HCT116 (cell line): ENCODE measurements at regions not wholly inside any gene's neighbourhood (a gene's known extent, or its start where the extent isn't known, plus 50 kb on each side); places are given as distances from the start of the nearest gene placed in this dataset.

ENCODE experiments used
- CEBPB ChIP-seq: IDR thresholded peaks from 2 replicates; pipeline ENCODE4 v1.6.1; 2012; ENCODE audit warnings: low read depth
- CTCF ChIP-seq, 3 experiments: fragments of 200-600 bp in 1 of 3; sonication (generic) in 1 of 3; IDR thresholded peaks in 2 of 3; conservative IDR thresholded peaks in 1 of 3; 2 replicates each; pipeline ENCODE4 v1.5.1; 2012 to 2017; ENCODE audit warnings: low read depth in 2 of 3, low read length in 2 of 3, antibody characterized with exemption in 1 of 3, borderline replicate concordance in 1 of 3, control low read depth in 1 of 3, mild to moderate bottlenecking in 1 of 3, mixed read lengths in 1 of 3, mixed run types in 1 of 3, moderate library complexity in 1 of 3; ENCODE audit not compliant: insufficient read depth in 1 of 3
- EGR1 ChIP-seq: IDR thresholded peaks from 2 replicates; pipeline ENCODE4 v1.6.1; 2012; ENCODE audit warnings: low read depth
- ELF1 ChIP-seq: IDR thresholded peaks from 2 replicates; pipeline ENCODE4 v1.6.1; 2012; ENCODE audit warnings: low read depth, borderline replicate concordance
- EZH2phosphoT487 ChIP-seq: fragments of 200-600 bp; IDR thresholded peaks from 2 replicates; pipeline ENCODE4 v1.6.1; 2018; ENCODE audit warnings: antibody characterized with exemption, borderline replicate concordance
- MAX ChIP-seq: IDR thresholded peaks from 2 replicates; pipeline ENCODE4 v1.6.1; 2012
- POLR2A ChIP-seq: IDR thresholded peaks from 2 replicates; pipeline ENCODE4 v1.7.0; 2011; ENCODE audit warnings: borderline replicate concordance; ENCODE audit not compliant: insufficient read depth, insufficient read length; ENCODE audit errors: extremely low read depth
- POLR2AphosphoS5 ChIP-seq: IDR thresholded peaks from 2 replicates; pipeline ENCODE4 v1.6.1; 2011; ENCODE audit warnings: mild to moderate bottlenecking, low read depth, low read length, moderate library complexity
- REST ChIP-seq: IDR thresholded peaks from 2 replicates; pipeline ENCODE4 v1.6.1; 2012; ENCODE audit warnings: low read depth
- SIN3A ChIP-seq: IDR thresholded peaks from 2 replicates; pipeline ENCODE4 v1.6.1; 2012; ENCODE audit warnings: low read depth
- SP1 ChIP-seq: IDR thresholded peaks from 2 replicates; pipeline ENCODE4 v1.6.1; 2012; ENCODE audit warnings: low read depth
- YY1 ChIP-seq: IDR thresholded peaks from 2 replicates; pipeline ENCODE4 v1.6.1; 2011; ENCODE audit warnings: low read length, low read depth, moderate library complexity, mild to moderate bottlenecking; ENCODE audit not compliant: insufficient replicate concordance; ENCODE audit errors: extremely low read depth
- ZNF274 ChIP-seq: fragments of 200-500 bp; sonication (Bioruptor generic); IDR thresholded peaks from 2 replicates; pipeline ENCODE4 v1.6.1; 2014; ENCODE audit warnings: mild to moderate bottlenecking, low read depth, low read length, inconsistent platforms

GRCh38 chr6:4640139-4640538, 136.1 kb upstream of the CDYL start:
- TF ChIP-seq CTCF (IDR thresholded peaks at IDR 0.05 in 2 of 3, conservative IDR thresholded peaks at IDR 0.05 in 1 of 3; ENCODE audit: borderline replicate concordance in 1 of 3, insufficient read depth in 1 of 3, low read depth in 2 of 3, low read length in 2 of 3) = no peak
- no peak for TF ChIP-seq SP1
- no peak for TF ChIP-seq YY1
- TF ChIP-seq POLR2AphosphoS5 = no peak
- TF ChIP-seq ZNF274 = no peak
- TF ChIP-seq POLR2A = no peak
- no peak for TF ChIP-seq EZH2phosphoT487
- no peak for TF ChIP-seq CEBPB
- TF ChIP-seq EGR1 = no peak
- TF ChIP-seq REST = no peak
- no peak for TF ChIP-seq SIN3A
- TF ChIP-seq MAX = no peak
- no peak for TF ChIP-seq ELF1
